K562 (cell line): ENCODE measurements at regions not wholly inside any gene's neighbourhood (a gene's known extent, or its start where the extent isn't known, plus 50 kb on each side); places are given as distances from the start of the nearest gene placed in this dataset.

Experiments
- ATAC-seq: fragments of 200-7000 bp; cut with Tn5 transposase; 3 replicates; pipeline ENCODE4 v1.9.1; 2020; ENCODE audit warnings: moderate library complexity
- BruUV-seq: library from RNA; stranded (reverse); fragments of 400-500 nt; replicated peaks from 2 replicates; lab custom pipeline; 2021; lab: Mats Ljungman, UMichigan
- CTCF ChIA-PET: fragments of 300-600 bp; formaldehyde crosslinking; extraction: SDS; loops from one replicate; lab custom pipeline; 2021; ENCODE audit warnings: low intra/inter-chr PET ratio; lab: Yijun Ruan, JAX
- POLR2A ChIA-PET: fragments of 300-600, 350-650 bp; sonication (Branson Sonifier 250); formaldehyde crosslinking; extraction: SDS; loops from one replicate; lab custom pipeline; 2021; ENCODE audit warnings: antibody characterized with exemption, inconsistent platforms; lab: Yijun Ruan, JAX
- DNase-seq, 4 experiments: peaks; one replicate each; pipeline versions ENCODE4 v3.0.0 to v3.0.0-alpha.2; 2011 to 2018; ENCODE audit warnings: low spot score in 3 of 4, mixed read lengths in 3 of 4; ENCODE audit errors: extremely low read depth in 1 of 4
- FAIRE-seq: peaks from 2 replicates; lab custom pipeline; 2011; peaks lifted over from hg19 to GRCh38; lab: Jason Lieb, UNC
- H2AFZ ChIP-seq: 2 replicates; pipeline ENCODE4 v1.6.0; 2011; ENCODE audit warnings: low read depth, low read length, control low read depth, inconsistent platforms
- H3K27ac ChIP-seq: fragments of 200-600 bp; 3 replicates; pipeline ENCODE4 v1.8.0; 2011; ENCODE audit warnings: low read depth, mild to moderate bottlenecking, control low read depth, inconsistent platforms, low read length, moderate library complexity, mixed read lengths; ENCODE audit errors: extremely low read depth
- H3K27me3 ChIP-seq, 2 experiments: fragments of 300-600 bp in 1 of 2; 2 replicates in 1 of 2; 3 replicates in 1 of 2; pipeline versions ENCODE4 v1.6.0 to v1.8.0; 2011; ENCODE audit warnings: inconsistent platforms in 2 of 2, low read length in 2 of 2, mild to moderate bottlenecking in 1 of 2, mixed read lengths in 1 of 2, moderate library complexity in 1 of 2; ENCODE audit not compliant: control insufficient read depth in 2 of 2, insufficient read depth in 2 of 2
- H3K36me3 ChIP-seq: fragments of 300-600 bp; 3 replicates; pipeline ENCODE4 v1.8.0; 2011; ENCODE audit warnings: mild to moderate bottlenecking, low read length, inconsistent platforms; ENCODE audit not compliant: control insufficient read depth, insufficient read depth
- H3K4me1 ChIP-seq, 2 experiments: fragments of 200-600 bp in 1 of 2; replicated peaks in 1 of 2; 2 replicates in 1 of 2; 3 replicates in 1 of 2; pipeline versions ENCODE4 v1.5.1 to v1.8.0; 2011; ENCODE audit warnings: inconsistent platforms in 2 of 2, low read length in 2 of 2, mild to moderate bottlenecking in 1 of 2, mixed read lengths in 1 of 2, moderate library complexity in 1 of 2; ENCODE audit not compliant: control insufficient read depth in 2 of 2, insufficient read depth in 2 of 2
- H3K4me2 ChIP-seq: 2 replicates; pipeline ENCODE4 v1.6.1; 2011; ENCODE audit warnings: low read length, control low read depth, inconsistent platforms, mixed read lengths; ENCODE audit not compliant: insufficient read depth
- H3K4me3 ChIP-seq: fragments of 200-600 bp; sonication (generic), shearing (Covaris generic); 2 replicates; pipeline ENCODE4 v1.5.1; 2016; ENCODE audit warnings: control low read depth, inconsistent platforms
- H3K79me2 ChIP-seq: fragments of 200-600 bp; 3 replicates; pipeline ENCODE4 v1.8.0; 2011; ENCODE audit warnings: low read length, inconsistent platforms; ENCODE audit not compliant: control insufficient read depth, insufficient read depth
- H3K9ac ChIP-seq, 2 experiments: 2 replicates each; pipeline versions ENCODE4 v1.6.0 to v1.6.1; 2011; ENCODE audit warnings: low read depth in 2 of 2, low read length in 2 of 2, control low read depth in 1 of 2, inconsistent platforms in 1 of 2, mild to moderate bottlenecking in 1 of 2, mixed read lengths in 1 of 2; ENCODE audit not compliant: insufficient read depth in 1 of 2
- H3K9me1 ChIP-seq: one replicate; pipeline ENCODE4 v1.6.0; 2011; ENCODE audit warnings: inconsistent platforms, mild to moderate bottlenecking, low read length, moderate library complexity; ENCODE audit not compliant: control insufficient read depth, insufficient read depth
- H3K9me3 ChIP-seq: replicated peaks from 2 replicates; pipeline ENCODE4 v1.5.1; 2011; ENCODE audit warnings: low read depth, low read length, inconsistent platforms; ENCODE audit not compliant: control insufficient read depth, insufficient read depth
- H4K20me1 ChIP-seq: replicated peaks from 2 replicates; pipeline ENCODE4 v1.6.1; 2011; ENCODE audit warnings: low read length, inconsistent platforms, mixed read lengths; ENCODE audit not compliant: control insufficient read depth, insufficient read depth
- AFF1 ChIP-seq, 2 experiments: fragments of 450-650 bp; IDR thresholded peaks; 2 replicates each; pipeline ENCODE4 v1.6.1; 2018; ENCODE audit warnings: mild to moderate bottlenecking in 2 of 2, low read depth in 1 of 2; ENCODE audit not compliant: partially characterized antibody in 2 of 2
- CSDE1 ChIP-seq, 2 experiments: fragments of 450-650 bp; IDR thresholded peaks; 2 replicates each; pipeline ENCODE4 v1.6.1; 2016; ENCODE audit warnings: mild to moderate bottlenecking in 1 of 2
- ETS2 ChIP-seq: IDR thresholded peaks from 2 replicates; pipeline ENCODE4 v1.6.1; 2016; ENCODE audit warnings: borderline replicate concordance, missing genetic modification characterization, mild to moderate bottlenecking, moderate library complexity, missing compliant biosample characterization; ENCODE audit not compliant: poor library complexity, severe bottlenecking
- JUND ChIP-seq, 2 experiments: IDR thresholded peaks; 2 replicates in 1 of 2; 3 replicates in 1 of 2; pipeline ENCODE4 v1.6.1; 2011; ENCODE audit warnings: borderline replicate concordance in 2 of 2, low read depth in 2 of 2, low read length in 2 of 2, improper control_type of control experiment in 1 of 2, missing biosample characterization in 1 of 2, missing genetic modification characterization in 1 of 2, missing genetic modification reagents in 1 of 2
- MAFF ChIP-seq: IDR thresholded peaks from 2 replicates; pipeline ENCODE4 v1.6.1; 2012; ENCODE audit warnings: low read length, improper control_type of control experiment
- RAD51 ChIP-seq: fragments of 450-650 bp; IDR thresholded peaks from 2 replicates; pipeline ENCODE4 v1.7.1; 2016; ENCODE audit warnings: low read depth, mild to moderate bottlenecking, borderline replicate concordance
- WGBS: fragments of 100-300 bp; shearing (Covaris generic); methylation state at CpG from one replicate; pipeline ENCODE4 v1.1.6; 2016; ENCODE audit warnings: low coverage, mixed read lengths; ENCODE audit not compliant: insufficient coverage; ENCODE audit errors: missing lambda C conversion rate; 5-methylcytosine and 5-hydroxymethylcytosine counted together
- in situ Hi-C: fragments of 300-500 bp; cut with MboI; formaldehyde crosslinking; loops from 4 replicates; pipeline ENCODE4 v1.15.0; 2018; ENCODE audit warnings: inconsistent platforms, mixed read lengths
- intact Hi-C: fragments of 100-400 bp; cut with micrococcal nuclease; formaldehyde crosslinking; loops from 2 replicates; pipeline ENCODE4 v1.14.2; 2022
- TF ChIP-seq, protein P1 (sequence below): sonication (generic); formaldehyde crosslinking; IDR thresholded peaks from 2 replicates; pipeline ENCODE4 v1.8.0; 2022; ENCODE audit warnings: mild to moderate bottlenecking, low read depth, missing genetic modification reagents

DNA sequence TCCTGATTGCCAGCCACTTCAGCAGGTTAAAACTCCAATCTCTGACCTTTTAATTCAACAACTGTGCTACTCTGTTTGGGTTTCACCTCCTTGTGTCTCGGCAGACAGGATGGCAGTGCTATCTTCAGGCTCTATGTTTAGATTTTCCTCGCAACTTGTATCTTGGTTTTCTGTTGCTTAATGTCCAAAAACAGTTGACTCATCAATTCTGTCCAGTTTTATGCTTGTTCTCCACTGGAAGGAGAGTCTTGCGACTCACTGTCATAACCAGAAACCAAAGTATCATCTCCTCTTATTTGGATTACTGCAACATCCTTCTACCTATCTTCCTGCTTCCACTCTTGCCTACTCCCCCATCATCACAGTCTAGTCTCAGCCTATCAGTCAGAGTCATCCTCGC, 130.9 kb upstream of the ADAMTS16 start (continued):
- TF ChIP-seq JUND (IDR thresholded peaks at IDR 0.05; ENCODE audit: borderline replicate concordance, low read depth, low read length) (no peak), JUND (tag; IDR thresholded peaks at IDR 0.05; ENCODE audit: borderline replicate concordance, low read depth, low read length) (no peak), RAD51 (no peak)

DNA sequence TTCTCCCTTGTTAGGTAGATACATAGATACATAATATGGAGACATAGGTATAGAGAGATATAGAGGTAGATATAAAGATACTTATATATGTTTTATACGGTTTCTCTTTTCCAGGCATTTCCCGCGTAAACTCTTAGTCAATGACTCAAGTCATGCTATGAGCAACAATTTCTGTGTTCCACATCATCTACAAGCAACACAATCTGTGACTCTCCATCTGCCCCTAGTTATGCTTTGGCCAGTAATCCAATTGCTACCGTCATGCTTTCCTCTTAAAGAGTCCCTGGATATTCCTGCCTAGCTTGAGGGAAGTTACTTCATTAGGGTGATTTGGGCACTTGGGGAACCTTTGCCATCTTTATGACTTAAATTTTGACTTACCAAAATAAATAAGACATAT, 129.0 kb upstream of the ADAMTS16 start:
- Histone ChIP-seq H3K36me3 (no peaks in the 10 kb centered on the region), H2AFZ (no peak overlapping the region), H4K20me1 (no peaks in the 10 kb centered on the region; the same call in 1 of the 2 replicates), H3K27ac (no peak overlapping the region), H3K9me3 (no peaks in the 10 kb centered on the region), H3K79me2 (no peaks in the 10 kb centered on the region), H3K9me1 (no peaks in the 10 kb centered on the region), H3K4me2 (no peak overlapping the region), H3K9ac (no peak overlapping the region), H3K4me3 (no peak overlapping the region), H3K4me1 (no peaks in the 10 kb centered on the region), H3K27me3 (no peaks in the 10 kb centered on the region)
- DNase-seq (no peak), FAIRE-seq (no peak), ATAC-seq (no peak)
- BruUV-seq = no TSS peak
- POLR2A ChIA-PET = no interaction called here
- CTCF ChIA-PET = no interaction called here
- 2% methylated on average over 4 of the region's 4 CpGs for WGBS
- in situ Hi-C loops = no loop called here
- intact Hi-C loops = no loop called here
- TF ChIP-seq, protein P1, sequence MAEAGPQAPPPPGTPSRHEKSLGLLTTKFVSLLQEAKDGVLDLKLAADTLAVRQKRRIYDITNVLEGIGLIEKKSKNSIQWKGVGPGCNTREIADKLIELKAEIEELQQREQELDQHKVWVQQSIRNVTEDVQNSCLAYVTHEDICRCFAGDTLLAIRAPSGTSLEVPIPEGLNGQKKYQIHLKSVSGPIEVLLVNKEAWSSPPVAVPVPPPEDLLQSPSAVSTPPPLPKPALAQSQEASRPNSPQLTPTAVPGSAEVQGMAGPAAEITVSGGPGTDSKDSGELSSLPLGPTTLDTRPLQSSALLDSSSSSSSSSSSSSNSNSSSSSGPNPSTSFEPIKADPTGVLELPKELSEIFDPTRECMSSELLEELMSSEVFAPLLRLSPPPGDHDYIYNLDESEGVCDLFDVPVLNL (CRISPR knock-in tag) = no peak
- TF ChIP-seq ETS2 (tag) = no peak
- TF ChIP-seq CSDE1 (IDR thresholded peaks at IDR 0.05) = no peak
- TF ChIP-seq AFF1 (IDR thresholded peaks at IDR 0.05; ENCODE audit: low read depth in 1 of 2, partially characterized antibody in 2 of 2) = no peak
- TF ChIP-seq MAFF = no peak
